Activated CD8-positive, alpha-beta memory T cell treated with anti-CD3 and anti-CD28 coated beads, Interleukin-2, amount 10 ng/mL, durations not matched to agents 7 days and 5 days (primary cell): ENCODE measurements at regions not wholly inside any gene's neighbourhood (a gene's known extent, or its start where the extent isn't known, plus 50 kb on each side); places are given as distances from the start of the nearest gene placed in this dataset.
"Not testable (repeated sequence)": the region's sequence is repeated elsewhere in the genome, so short reads cannot be mapped to it uniquely, and the experiment has no call there.

Experiments
- ATAC-seq: fragments of 150-1000 bp; cut with Tn5 transposase; one replicate; pipeline ENCODE4 v1.10.0; 2021; ENCODE audit warnings: moderate library complexity
- CTCF ChIA-PET: fragments of 350-600 bp; sonication (Branson Sonifier 250); formaldehyde crosslinking; loops from one replicate; lab custom pipeline; 2021; ENCODE audit warnings: antibody characterized with exemption; lab: Charles Lee
- DNase-seq: peaks from one replicate; pipeline ENCODE4 v3.0.0-alpha.2; 2020
- H3K27ac Mint-ChIP-seq: one replicate; pipeline ENCODE4 v1.8.0; 2021; ENCODE audit warnings: mild to moderate bottlenecking, mixed read lengths
- H3K27me3 Mint-ChIP-seq: one replicate; pipeline ENCODE4 v1.8.0; 2021; ENCODE audit warnings: mixed read lengths
- H3K36me3 Mint-ChIP-seq: one replicate; pipeline ENCODE4 v1.8.0; 2021; ENCODE audit warnings: mild to moderate bottlenecking, mixed read lengths
- H3K4me1 Mint-ChIP-seq: one replicate; pipeline ENCODE4 v1.8.0; 2021; ENCODE audit warnings: mixed read lengths
- H3K4me3 Mint-ChIP-seq: one replicate; pipeline ENCODE4 v1.8.0; 2021; ENCODE audit warnings: mild to moderate bottlenecking, moderate library complexity, mixed read lengths
- H3K9me3 Mint-ChIP-seq: one replicate; pipeline ENCODE4 v1.8.0; 2022; ENCODE audit warnings: low read depth, mixed read lengths

DNA sequence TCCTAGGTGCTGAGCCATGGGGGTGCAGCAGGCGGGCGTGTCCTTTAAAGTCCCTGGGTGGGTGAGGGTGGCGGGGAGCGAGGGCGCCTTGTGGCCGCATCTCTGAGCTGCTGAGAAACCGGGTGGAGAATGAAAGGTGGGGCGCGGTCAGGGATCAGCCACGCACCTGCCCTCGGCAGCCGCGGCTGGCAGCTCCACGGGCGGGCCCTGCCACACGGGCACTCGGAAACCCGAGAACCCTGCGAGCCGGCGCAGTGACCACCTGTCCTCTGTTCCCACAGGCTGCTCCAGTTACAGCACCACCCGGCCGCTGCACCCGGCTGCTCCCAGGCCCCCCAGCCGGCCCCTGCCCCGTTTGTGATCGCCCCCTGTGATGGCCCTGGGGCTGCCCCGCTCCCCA, 4400.5 kb upstream of the TPTE start:
- ATAC-seq, DNase-seq, H3K27me3 Mint-ChIP-seq, CTCF ChIA-PET, H3K9me3 Mint-ChIP-seq, H3K36me3 Mint-ChIP-seq, H3K4me3 Mint-ChIP-seq, H3K4me1 Mint-ChIP-seq, H3K27ac Mint-ChIP-seq: not testable (repeated sequence)

DNA sequence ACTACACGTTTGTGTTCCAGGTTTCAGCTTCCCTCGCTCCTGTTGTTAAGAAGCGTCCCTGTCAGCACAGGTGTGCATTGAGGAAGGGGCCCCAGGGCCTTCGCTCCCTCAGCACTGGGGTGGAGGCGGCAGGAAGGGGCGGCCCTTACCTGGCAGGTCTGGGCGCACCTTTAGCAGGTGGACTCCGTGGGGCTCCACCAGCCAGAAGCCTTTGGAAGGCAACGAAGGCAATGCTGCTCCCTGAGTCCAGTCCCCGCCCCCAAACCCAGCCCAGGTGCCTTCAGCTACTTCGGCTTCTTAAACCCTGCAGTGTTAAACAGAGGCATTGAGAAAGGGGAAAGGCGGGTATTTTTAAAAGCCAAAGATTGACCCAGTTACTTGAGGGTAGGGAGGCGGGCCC, 4398.8 kb upstream of the TPTE start:
- DNase-seq, ATAC-seq, H3K36me3 Mint-ChIP-seq: not testable (repeated sequence)

DNA sequence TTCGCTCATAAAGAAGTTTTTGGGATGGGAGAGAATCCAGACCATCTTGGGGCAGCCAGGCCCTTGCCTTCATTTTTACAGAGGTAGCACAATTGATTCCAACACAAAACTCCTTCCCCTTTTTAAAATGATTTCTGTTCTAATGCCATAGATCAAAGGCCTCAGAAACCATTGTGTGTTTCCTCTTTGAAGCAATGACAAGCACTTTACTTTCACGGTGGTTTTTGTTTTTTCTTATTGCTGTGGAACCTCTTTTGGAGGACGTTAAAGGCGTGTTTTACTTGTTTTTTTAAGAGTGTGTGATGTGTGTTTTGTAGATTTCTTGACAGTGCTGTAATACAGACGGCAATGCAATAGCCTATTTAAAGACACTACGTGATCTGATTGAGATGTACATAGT, 4398.2 kb upstream of the TPTE start:
- H3K27ac Mint-ChIP-seq, H3K9me3 Mint-ChIP-seq, H3K4me3 Mint-ChIP-seq, DNase-seq, H3K36me3 Mint-ChIP-seq, H3K4me1 Mint-ChIP-seq, CTCF ChIA-PET, H3K27me3 Mint-ChIP-seq: not testable (repeated sequence)
- ATAC-seq, result peak; percentile 32

More for the DNA sequence above, 4398.8 kb upstream of the TPTE start:
- CTCF ChIA-PET, H3K27ac Mint-ChIP-seq, H3K4me1 Mint-ChIP-seq, H3K27me3 Mint-ChIP-seq, H3K9me3 Mint-ChIP-seq, H3K4me3 Mint-ChIP-seq: not testable (repeated sequence)

DNA sequence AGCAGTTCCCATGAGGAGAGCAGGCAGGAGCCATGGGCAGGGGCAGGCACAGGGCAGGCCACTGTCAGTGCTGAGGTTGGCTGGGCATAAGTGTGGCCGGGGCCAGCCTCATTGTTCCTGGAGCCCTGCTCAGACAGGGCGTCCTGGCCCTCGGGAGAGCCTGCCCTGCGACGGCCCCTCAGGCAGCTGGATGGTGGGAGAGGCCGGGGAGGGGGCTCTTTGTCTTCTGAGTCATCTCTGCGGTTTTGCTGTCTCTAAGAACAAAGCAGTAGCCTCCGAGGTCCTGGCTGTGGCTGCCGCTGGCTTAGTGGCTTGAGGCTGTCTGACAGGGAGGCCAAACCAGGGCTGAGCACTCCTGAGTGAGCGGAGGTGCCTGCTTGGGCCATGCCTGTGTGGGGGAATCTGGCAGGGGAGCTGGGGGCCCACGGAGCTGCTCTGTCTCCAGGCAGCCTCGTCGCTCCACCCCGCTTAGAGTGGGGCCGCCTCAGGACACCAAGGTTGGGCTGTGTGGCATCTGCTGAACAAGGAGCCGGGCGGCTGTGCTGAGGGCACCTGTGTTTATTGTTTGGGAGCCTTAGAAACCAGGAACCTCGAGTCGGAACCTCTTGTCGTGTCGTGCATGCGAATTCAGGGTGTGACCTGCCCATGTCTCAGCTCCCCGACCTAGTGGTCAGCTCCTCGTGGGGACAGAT, 4395.7 kb upstream of the TPTE start:
- H3K9me3 Mint-ChIP-seq, CTCF ChIA-PET, H3K27ac Mint-ChIP-seq, H3K4me3 Mint-ChIP-seq, H3K36me3 Mint-ChIP-seq, DNase-seq, H3K27me3 Mint-ChIP-seq, ATAC-seq, H3K4me1 Mint-ChIP-seq: not testable (repeated sequence)

DNA sequence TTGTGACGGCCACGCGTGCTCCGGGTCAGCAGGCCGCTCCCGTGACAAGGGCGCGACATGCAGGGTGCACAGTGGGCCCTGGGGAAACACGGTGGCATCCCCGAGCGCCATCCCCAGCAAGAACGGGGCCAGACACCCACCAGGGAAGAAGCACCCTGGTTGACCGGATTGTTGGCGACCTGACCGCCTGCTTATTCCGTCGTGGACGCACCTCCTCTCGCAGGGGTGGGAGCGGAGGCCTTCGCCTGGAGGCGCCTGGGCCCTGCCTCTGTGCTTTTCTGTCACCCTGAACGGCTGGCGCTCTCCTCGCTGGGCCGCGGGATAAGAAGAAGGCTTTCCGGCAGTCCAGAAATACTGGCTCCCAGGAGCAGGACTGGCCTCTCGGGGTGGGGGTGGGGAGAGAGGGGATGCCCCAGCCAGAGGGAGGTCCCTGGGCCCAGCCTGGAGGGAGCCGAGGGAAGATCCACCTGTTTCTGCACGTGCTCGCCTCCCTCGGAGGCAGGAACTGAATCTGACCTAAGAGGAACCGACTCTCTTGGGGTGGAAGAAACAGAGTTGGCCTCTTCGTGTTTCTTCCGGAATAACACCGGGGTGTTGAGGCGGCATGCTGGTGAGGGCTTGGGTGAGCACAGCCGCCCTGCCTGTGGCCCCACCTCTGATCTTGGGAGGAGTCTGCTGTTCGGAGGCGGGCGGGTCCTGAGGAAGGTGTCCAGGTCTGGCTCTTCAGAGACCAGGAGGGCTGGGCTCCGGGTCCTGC, 4394.2 kb upstream of the TPTE start:
- DNase-seq, H3K27me3 Mint-ChIP-seq, H3K9me3 Mint-ChIP-seq, H3K36me3 Mint-ChIP-seq, H3K27ac Mint-ChIP-seq, H3K4me3 Mint-ChIP-seq, H3K4me1 Mint-ChIP-seq, CTCF ChIA-PET: not testable (repeated sequence)
- peak; percentile 67 for ATAC-seq

- ATAC-seq, H3K4me1 Mint-ChIP-seq, H3K27me3 Mint-ChIP-seq, H3K36me3 Mint-ChIP-seq, H3K9me3 Mint-ChIP-seq, H3K4me3 Mint-ChIP-seq, CTCF ChIA-PET, DNase-seq, H3K27ac Mint-ChIP-seq: not testable (repeated sequence)
These were observed 4390.6 kb upstream of the TPTE start for GRCh38 chr21:6130734-6131133.

GRCh38 chr21:6133373-6133772, 4388.0 kb upstream of the TPTE start:
- ATAC-seq, H3K9me3 Mint-ChIP-seq, H3K27ac Mint-ChIP-seq, CTCF ChIA-PET, H3K36me3 Mint-ChIP-seq, DNase-seq, H3K4me1 Mint-ChIP-seq, H3K27me3 Mint-ChIP-seq, H3K4me3 Mint-ChIP-seq: not testable (repeated sequence)

DNA sequence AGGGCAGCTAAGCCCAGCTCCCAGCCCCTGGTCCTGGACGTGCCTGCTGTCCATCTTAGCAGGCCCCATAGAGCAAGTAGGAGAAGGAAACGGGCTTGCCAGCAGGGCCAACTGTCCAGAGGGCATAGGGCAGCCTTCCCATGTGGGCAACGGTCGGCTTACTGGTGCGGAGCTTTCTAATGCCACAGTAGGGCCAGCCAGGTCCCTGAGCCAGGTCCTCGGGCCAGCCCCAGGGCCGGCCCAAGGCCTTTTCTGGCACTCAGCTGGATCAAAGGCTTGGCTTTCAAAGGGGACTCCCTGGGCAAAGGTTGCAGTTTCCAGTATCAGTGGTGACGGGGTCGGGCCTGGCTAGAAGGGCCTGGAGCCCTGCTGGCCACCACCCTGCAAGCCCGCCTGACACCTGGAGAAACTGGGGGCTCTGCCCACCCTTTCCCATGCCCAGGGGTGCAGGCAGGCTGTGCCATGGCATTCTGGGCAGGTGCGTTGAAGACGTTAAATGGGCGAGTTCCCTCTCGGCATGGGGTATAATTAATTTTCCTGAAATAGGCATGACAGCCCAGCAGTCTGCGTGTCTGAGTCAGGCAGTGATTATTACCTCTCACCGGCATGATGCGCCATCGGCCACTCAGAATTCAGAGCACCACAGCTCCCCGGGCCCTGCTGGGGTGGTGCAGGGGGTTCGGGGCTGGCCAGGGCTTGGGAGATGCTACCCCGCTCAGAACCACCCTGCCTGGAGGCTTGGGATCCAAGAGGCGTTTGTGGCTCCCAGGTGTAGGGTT, 4387.3 kb upstream of the TPTE start:
- H3K36me3 Mint-ChIP-seq, H3K4me1 Mint-ChIP-seq, CTCF ChIA-PET, ATAC-seq, H3K9me3 Mint-ChIP-seq, DNase-seq, H3K27ac Mint-ChIP-seq, H3K27me3 Mint-ChIP-seq, H3K4me3 Mint-ChIP-seq: not testable (repeated sequence)

DNA sequence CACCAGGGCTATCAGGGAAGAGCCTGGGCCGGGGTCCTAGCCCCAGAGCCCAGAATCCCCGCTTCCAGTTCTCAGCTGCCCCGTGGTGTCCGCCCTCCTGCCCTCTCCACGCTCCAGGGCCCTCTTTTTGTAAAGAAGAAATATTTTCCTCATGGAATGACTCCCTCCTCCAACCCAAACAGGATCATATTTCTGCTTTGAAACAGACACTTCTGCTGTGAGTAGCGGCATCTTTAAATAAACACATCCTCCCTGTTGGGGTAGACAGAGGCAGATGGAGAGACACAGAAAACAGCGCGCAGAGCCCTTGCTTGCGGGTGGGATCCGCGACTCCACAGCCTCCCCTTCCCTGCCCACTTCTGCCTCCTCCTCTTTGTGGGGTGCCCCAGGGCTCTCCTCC, 4384.7 kb upstream of the TPTE start:
- H3K36me3 Mint-ChIP-seq, DNase-seq, H3K4me3 Mint-ChIP-seq, H3K4me1 Mint-ChIP-seq, H3K9me3 Mint-ChIP-seq, H3K27ac Mint-ChIP-seq, CTCF ChIA-PET, ATAC-seq, H3K27me3 Mint-ChIP-seq: not testable (repeated sequence)

- H3K27me3 Mint-ChIP-seq, DNase-seq, H3K4me1 Mint-ChIP-seq, H3K36me3 Mint-ChIP-seq, H3K27ac Mint-ChIP-seq, H3K9me3 Mint-ChIP-seq, CTCF ChIA-PET, H3K4me3 Mint-ChIP-seq: not testable (repeated sequence)
- peak; percentile 51 for ATAC-seq
These were observed 4382.9 kb upstream of the TPTE start for GRCh38 chr21:6138244-6139136.

- not testable (repeated sequence) for H3K27ac Mint-ChIP-seq
These were observed 4382.1 kb upstream of the TPTE start for GRCh38 chr21:6139331-6139730.

DNA sequence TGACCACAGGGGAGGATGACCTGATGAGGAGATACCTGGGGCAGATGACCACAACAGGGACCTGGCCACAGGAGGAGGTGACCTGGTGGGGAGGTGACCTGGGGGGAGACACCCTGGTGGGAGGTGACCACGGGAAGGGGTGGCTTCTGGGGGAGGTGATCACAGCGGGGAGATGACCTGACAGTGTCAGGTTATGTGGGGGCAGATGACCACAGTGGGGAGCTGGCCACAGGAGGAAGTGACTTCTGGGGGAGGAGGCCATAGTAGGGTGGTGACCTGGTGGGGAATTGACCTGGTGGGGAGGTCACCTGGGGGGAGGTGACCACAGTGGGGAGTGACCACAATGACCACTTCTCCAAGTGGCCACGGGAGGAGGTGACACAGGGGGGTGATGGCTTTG, 4381.5 kb upstream of the TPTE start:
- ATAC-seq, DNase-seq, H3K4me3 Mint-ChIP-seq, H3K4me1 Mint-ChIP-seq, H3K27me3 Mint-ChIP-seq, CTCF ChIA-PET, H3K27ac Mint-ChIP-seq, H3K9me3 Mint-ChIP-seq, H3K36me3 Mint-ChIP-seq: not testable (repeated sequence)

More at GRCh38 chr21:6139331-6139730, 4382.1 kb upstream of the TPTE start:
- CTCF ChIA-PET, H3K4me3 Mint-ChIP-seq, H3K4me1 Mint-ChIP-seq, H3K36me3 Mint-ChIP-seq, ATAC-seq, H3K9me3 Mint-ChIP-seq, H3K27me3 Mint-ChIP-seq, DNase-seq: not testable (repeated sequence)
